ENCODE measurements at regions not wholly inside any gene's neighbourhood (a gene's known extent, or its start where the extent isn't known, plus 50 kb on each side); places are given as distances from the start of the nearest gene placed in this dataset.

DNA sequence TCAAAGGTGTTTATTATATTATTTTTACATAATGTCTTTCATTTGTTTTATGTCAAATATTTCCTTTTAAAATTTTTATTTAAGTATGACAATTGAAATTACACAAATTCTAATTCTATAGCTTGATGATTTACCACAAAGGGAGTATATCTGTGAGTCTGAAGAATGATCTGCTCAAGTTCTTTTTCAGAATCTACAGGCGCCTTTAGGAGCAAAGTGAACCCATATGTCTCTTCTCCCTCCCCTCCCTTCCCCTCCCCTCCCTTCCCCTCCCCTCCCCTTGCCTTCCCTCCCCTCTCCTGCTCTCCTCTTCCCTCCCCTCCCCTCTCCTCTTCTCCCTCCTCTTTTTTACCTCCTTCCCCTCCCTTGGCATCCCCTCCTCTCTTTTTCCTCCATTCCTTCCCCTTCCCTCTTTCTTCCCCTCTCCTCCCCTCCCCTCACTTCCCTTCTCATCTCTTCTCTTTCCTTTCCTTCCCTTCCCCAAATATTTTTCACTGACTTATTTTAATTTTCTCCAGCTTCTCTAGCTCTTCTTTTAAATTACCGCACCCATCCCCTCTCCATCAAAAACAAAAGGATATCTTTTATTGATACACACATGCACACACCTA lies 495.3 kb upstream of the PIK3R1 start:
- Histone ChIP-seq H3K36me3 (ENCODE audit: control insufficient read depth in 5 of 5, insufficient read depth in 5 of 5, low read length in 5 of 5) (no peaks in the 10 kb centered on the region), H3K9ac (ENCODE audit: low read length in 5 of 5) (no peak overlapping the region), H3K4me3 (ENCODE audit: low read depth in 1 of 5, low read length in 5 of 5) (no peak overlapping the region), H3K4me1 (ENCODE audit: control insufficient read depth in 5 of 5, insufficient read depth in 5 of 5, low read length in 5 of 5) (peaks cover 0 to 12% (median 0%) of the 10 kb centered on the region in 5 donors), H3K27ac (ENCODE audit: low read depth, low read length) (no peak overlapping the region), H3K27me3 (ENCODE audit: control insufficient read depth in 5 of 5, insufficient read depth in 4 of 5, low read length in 5 of 5) (no peaks in the 10 kb centered on the region), H3K9me3 (ENCODE audit: control insufficient read depth in 5 of 5, low read length in 5 of 5) (no peaks in the 10 kb centered on the region)

DNA sequence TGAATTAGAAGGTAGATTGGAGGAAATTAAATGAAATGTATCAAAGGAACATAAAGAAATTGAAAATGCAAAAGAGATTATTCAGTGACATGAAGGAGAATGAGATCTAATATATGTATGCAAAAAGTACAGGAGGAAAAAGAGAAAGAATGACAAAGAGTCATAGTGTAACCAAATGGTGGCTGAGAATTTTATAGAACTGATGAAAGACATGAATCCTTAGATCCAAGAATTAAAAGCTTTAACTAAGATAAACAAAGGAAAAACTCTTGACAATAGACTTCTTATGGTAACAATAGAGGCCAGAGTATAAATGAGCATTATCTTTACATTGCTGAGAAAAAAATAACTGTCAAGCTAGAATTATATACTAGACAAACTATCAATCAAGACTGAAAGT lies 505.4 kb upstream of the CD180 start:
- no peaks in the 10 kb centered on the region for H3K4me1 ChIP-seq (ENCODE audit: control insufficient read depth in 5 of 5, insufficient read depth in 5 of 5, low read length in 5 of 5)
- peaks cover 0 to 8% (median 6%) of the 10 kb centered on the region in 5 donors for H3K9me3 ChIP-seq (ENCODE audit: control insufficient read depth in 5 of 5, low read length in 5 of 5)
- H3K9ac ChIP-seq (ENCODE audit: low read length in 5 of 5): no peak overlapping the region
- H3K27ac ChIP-seq (ENCODE audit: low read depth, low read length): no peak overlapping the region
- H3K4me3 ChIP-seq (ENCODE audit: low read depth in 1 of 5, low read length in 5 of 5): no peak overlapping the region
- no peaks in the 10 kb centered on the region for H3K36me3 ChIP-seq (ENCODE audit: control insufficient read depth in 5 of 5, insufficient read depth in 5 of 5, low read length in 5 of 5)
- no peaks in the 10 kb centered on the region for H3K27me3 ChIP-seq (ENCODE audit: control insufficient read depth in 5 of 5, insufficient read depth in 4 of 5, low read length in 5 of 5)

DNA sequence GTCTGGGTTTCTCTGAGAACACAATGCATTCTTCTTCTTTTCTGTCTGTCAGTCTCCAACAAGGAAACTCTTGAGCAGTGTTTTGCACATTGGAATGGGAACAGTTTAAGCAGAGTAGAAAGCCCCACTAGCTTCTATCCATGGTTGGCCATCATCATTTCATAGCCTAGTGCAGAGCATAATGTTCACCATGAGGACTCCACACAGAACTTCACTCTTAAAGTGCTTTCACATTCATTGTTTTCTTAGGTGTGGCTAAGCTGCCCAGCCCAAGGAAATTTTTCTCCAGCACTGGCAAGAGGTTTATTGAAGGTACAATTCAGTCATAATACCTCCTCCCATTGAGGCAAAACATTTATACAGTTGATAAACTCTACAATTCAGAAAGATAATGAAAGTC lies 503.0 kb upstream of the CD180 start:
- Histone ChIP-seq H3K27ac (ENCODE audit: low read depth, low read length) (no peak overlapping the region), H3K4me3 (ENCODE audit: low read depth in 1 of 5, low read length in 5 of 5) (no peak overlapping the region), H3K36me3 (ENCODE audit: control insufficient read depth in 5 of 5, insufficient read depth in 5 of 5, low read length in 5 of 5) (no peaks in the 10 kb centered on the region), H3K27me3 (ENCODE audit: control insufficient read depth in 5 of 5, insufficient read depth in 4 of 5, low read length in 5 of 5) (no peaks in the 10 kb centered on the region), H3K9ac (ENCODE audit: low read length in 5 of 5) (no peak overlapping the region), H3K9me3 (ENCODE audit: control insufficient read depth in 5 of 5, low read length in 5 of 5) (peaks cover 0 to 8% (median 6%) of the 10 kb centered on the region in 5 donors), H3K4me1 (ENCODE audit: control insufficient read depth in 5 of 5, insufficient read depth in 5 of 5, low read length in 5 of 5) (peaks cover 0 to 9% (median 7%) of the 10 kb centered on the region in 5 donors)

DNA sequence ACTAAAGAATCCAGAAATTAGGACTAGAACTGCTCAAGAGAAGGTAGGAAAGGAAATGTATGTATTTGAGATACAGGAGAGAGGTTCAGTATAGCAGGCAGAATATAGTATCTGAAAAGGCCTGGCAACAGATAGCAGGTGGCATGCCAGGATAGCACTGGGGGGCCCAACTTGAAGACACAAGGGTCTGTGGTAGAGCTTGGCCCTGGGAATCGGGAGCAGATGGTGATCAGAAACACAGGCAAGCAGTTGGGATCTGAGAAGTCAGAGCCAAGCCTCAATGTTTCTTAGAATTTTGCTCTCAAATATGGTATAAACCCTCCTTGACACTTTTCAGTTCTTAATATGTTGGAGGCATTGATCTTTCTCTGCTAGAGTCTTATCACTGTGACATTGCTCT lies 499.8 kb upstream of the CD180 start:
- H3K36me3 ChIP-seq (ENCODE audit: control insufficient read depth in 5 of 5, insufficient read depth in 5 of 5, low read length in 5 of 5): no peaks in the 10 kb centered on the region
- no peaks in the 10 kb centered on the region for H3K9me3 ChIP-seq (ENCODE audit: control insufficient read depth in 5 of 5, low read length in 5 of 5)
- no peak overlapping the region for H3K4me3 ChIP-seq (ENCODE audit: low read depth in 1 of 5, low read length in 5 of 5)
- peaks cover 0 to 18% (median 9%) of the 10 kb centered on the region in 5 donors for H3K4me1 ChIP-seq (ENCODE audit: control insufficient read depth in 5 of 5, insufficient read depth in 5 of 5, low read length in 5 of 5)
- no peak overlapping the region for H3K9ac ChIP-seq (ENCODE audit: low read length in 5 of 5)
- no peak overlapping the region for H3K27ac ChIP-seq (ENCODE audit: low read depth, low read length)
- no peaks in the 10 kb centered on the region for H3K27me3 ChIP-seq (ENCODE audit: control insufficient read depth in 5 of 5, insufficient read depth in 4 of 5, low read length in 5 of 5)

DNA sequence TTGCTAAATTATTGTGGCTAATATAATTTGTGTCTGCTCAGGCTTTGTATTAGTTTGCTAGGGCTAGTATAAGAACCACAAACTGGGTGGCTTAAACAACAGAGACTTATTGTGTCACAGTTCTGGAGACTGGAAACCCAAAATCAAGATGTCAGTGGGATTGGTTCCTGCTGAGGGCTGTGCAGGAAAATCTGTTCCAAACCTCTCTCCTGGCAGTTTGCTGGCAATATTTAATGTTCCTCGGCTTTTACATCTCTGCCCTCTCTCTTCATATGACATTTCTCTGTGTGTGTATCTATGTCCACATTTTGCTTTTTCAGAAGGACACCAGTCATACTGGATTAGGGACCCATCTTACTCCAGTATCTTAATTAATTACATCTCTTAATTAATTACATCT lies 498.8 kb upstream of the CD180 start:
- no peak overlapping the region for H3K4me3 ChIP-seq (ENCODE audit: low read depth in 1 of 5, low read length in 5 of 5)
- H3K36me3 ChIP-seq (ENCODE audit: control insufficient read depth in 5 of 5, insufficient read depth in 5 of 5, low read length in 5 of 5): no peaks in the 10 kb centered on the region
- H3K9ac ChIP-seq (ENCODE audit: low read length in 5 of 5): no peak overlapping the region
- no peaks in the 10 kb centered on the region for H3K9me3 ChIP-seq (ENCODE audit: control insufficient read depth in 5 of 5, low read length in 5 of 5)
- H3K27me3 ChIP-seq (ENCODE audit: control insufficient read depth in 5 of 5, insufficient read depth in 4 of 5, low read length in 5 of 5): no peaks in the 10 kb centered on the region
- no peak overlapping the region for H3K27ac ChIP-seq (ENCODE audit: low read depth, low read length)
- H3K4me1 ChIP-seq (ENCODE audit: control insufficient read depth in 5 of 5, insufficient read depth in 5 of 5, low read length in 5 of 5): peaks cover 0 to 18% (median 9%) of the 10 kb centered on the region in 5 donors

DNA sequence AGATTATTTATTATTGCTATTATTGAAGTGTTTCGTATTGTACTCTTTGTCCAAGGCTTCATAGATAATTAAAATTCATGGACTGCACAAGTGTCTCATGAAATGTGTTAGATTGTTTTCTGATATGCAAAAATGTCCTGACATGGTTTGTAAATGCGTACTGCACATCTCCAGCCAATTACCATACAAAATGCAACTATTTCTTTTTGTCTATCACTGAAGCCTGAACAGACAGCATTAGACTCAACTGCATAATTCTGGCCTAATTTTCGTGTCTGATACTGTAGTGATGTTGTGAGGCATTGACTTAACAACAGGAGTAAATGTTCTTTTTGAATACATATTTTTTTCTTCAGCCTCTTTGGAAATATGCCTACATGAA lies 498.2 kb upstream of the CD180 start:
- Histone ChIP-seq H3K4me3 (ENCODE audit: low read depth in 1 of 5, low read length in 5 of 5) (no peak overlapping the region), H3K9me3 (ENCODE audit: control insufficient read depth in 5 of 5, low read length in 5 of 5) (no peaks in the 10 kb centered on the region), H3K9ac (ENCODE audit: low read length in 5 of 5) (no peak overlapping the region), H3K36me3 (ENCODE audit: control insufficient read depth in 5 of 5, insufficient read depth in 5 of 5, low read length in 5 of 5) (no peaks in the 10 kb centered on the region), H3K27ac (ENCODE audit: low read depth, low read length) (no peak overlapping the region), H3K4me1 (ENCODE audit: control insufficient read depth in 5 of 5, insufficient read depth in 5 of 5, low read length in 5 of 5) (peaks cover 0 to 18% (median 9%) of the 10 kb centered on the region in 5 donors), H3K27me3 (ENCODE audit: control insufficient read depth in 5 of 5, insufficient read depth in 4 of 5, low read length in 5 of 5) (no peaks in the 10 kb centered on the region)

DNA sequence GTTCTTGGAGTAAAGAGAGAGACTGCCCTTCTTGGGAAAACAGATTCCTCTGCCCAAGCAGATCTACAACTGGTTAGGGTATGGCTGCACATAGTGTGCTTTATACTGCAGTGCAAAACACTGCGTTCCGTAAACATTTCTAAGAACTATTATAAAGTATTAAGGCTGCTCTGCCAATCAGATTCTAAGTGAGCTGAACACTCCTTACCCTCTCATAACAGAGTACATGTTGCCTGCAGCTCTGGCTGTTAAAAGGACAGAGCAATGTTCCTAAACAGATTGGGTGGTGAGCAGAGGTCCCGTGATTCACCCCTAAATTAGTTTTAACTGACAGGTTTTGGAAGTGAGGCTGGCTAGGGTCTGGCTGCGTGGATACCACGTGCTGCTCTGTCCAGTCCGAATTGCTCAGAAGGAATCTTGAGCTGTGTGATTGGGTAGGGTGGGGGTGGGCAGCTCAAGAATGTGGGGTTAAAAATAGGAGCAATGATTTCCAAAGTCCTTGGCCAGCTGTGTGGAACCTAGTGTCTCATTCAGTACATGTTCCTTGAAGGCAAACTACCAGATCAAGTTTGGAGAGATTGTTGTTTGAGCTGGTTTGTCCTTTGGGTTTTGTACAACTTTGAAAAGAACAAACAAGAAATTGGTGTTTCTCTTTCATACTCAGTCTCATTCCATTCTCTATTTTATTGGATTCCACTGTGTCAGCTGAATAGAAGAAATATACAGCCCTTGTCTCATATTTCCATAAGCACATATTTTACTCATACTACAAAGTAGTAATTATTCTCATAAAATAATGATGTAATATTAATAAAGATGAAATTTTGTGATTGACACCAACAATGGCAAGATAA lies 497.6 kb upstream of the CD180 start:
- Histone ChIP-seq H3K9ac (ENCODE audit: low read length in 5 of 5) (no peak overlapping the region), H3K27ac (ENCODE audit: low read depth, low read length) (no peak overlapping the region), H3K27me3 (ENCODE audit: control insufficient read depth in 5 of 5, insufficient read depth in 4 of 5, low read length in 5 of 5) (no peaks in the 10 kb centered on the region), H3K36me3 (ENCODE audit: control insufficient read depth in 5 of 5, insufficient read depth in 5 of 5, low read length in 5 of 5) (no peaks in the 10 kb centered on the region), H3K9me3 (ENCODE audit: control insufficient read depth in 5 of 5, low read length in 5 of 5) (no peaks in the 10 kb centered on the region), H3K4me1 (ENCODE audit: control insufficient read depth in 5 of 5, insufficient read depth in 5 of 5, low read length in 5 of 5) (peaks cover 0 to 18% (median 9%) of the 10 kb centered on the region in 5 donors), H3K4me3 (ENCODE audit: low read depth in 1 of 5, low read length in 5 of 5) (peak overlapping the region in 3 of 5 donors; percentile 16 to 51 (median 23))

DNA sequence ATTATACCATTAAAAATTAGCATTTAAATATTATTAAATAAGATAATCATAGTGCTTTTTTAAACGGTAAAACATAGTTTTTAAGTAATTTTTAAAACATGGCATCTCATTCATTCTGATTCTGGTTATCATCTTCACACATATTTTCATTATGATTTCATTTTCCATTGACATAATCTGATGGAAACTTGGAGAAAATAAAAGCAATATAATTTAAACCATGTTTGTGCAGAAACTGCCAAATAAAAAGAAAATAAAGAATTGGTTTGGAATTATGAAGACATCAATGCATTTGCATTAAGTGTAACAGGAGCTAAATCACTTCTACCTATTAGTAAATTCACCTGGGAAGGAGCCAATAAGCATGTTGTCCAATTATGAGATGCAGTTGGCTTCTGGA lies 490.1 kb upstream of the CD180 start:
- no peaks in the 10 kb centered on the region for H3K9me3 ChIP-seq (ENCODE audit: control insufficient read depth in 5 of 5, low read length in 5 of 5)

DNA sequence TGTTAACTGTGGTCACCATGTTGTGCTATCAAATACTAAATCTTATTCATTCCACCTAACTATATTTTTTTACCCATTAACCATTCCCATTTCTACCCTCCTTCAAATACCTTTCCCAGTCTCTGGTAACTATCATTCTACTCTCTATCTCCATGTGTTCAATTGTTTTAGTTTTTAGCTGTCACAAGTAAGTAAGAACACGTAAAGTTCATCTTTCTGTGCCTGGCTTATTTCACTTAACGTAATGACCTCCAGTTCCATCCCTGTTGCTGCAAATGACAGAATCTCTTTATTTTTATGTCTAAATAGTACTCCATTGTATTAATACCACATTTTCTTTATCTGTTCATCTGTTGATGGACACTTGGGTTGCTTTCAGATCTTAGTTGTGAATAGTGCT lies 485.1 kb upstream of the CD180 start:
- Histone ChIP-seq H3K9ac (ENCODE audit: low read length in 5 of 5) (no peak overlapping the region), H3K36me3 (ENCODE audit: control insufficient read depth in 5 of 5, insufficient read depth in 5 of 5, low read length in 5 of 5) (no peaks in the 10 kb centered on the region), H3K4me3 (ENCODE audit: low read depth in 1 of 5, low read length in 5 of 5) (no peak overlapping the region), H3K4me1 (ENCODE audit: control insufficient read depth in 5 of 5, insufficient read depth in 5 of 5, low read length in 5 of 5) (peaks cover 0 to 5% (median 0%) of the 10 kb centered on the region in 5 donors), H3K27me3 (ENCODE audit: control insufficient read depth in 5 of 5, insufficient read depth in 4 of 5, low read length in 5 of 5) (no peaks in the 10 kb centered on the region), H3K27ac (ENCODE audit: low read depth, low read length) (no peak overlapping the region), H3K9me3 (ENCODE audit: control insufficient read depth in 5 of 5, low read length in 5 of 5) (no peaks in the 10 kb centered on the region)

More for the DNA sequence above, 490.1 kb upstream of the CD180 start:
- no peaks in the 10 kb centered on the region for H3K36me3 ChIP-seq (ENCODE audit: control insufficient read depth in 5 of 5, insufficient read depth in 5 of 5, low read length in 5 of 5)
- no peaks in the 10 kb centered on the region for H3K27me3 ChIP-seq (ENCODE audit: control insufficient read depth in 5 of 5, insufficient read depth in 4 of 5, low read length in 5 of 5)
- no peaks in the 10 kb centered on the region for H3K4me1 ChIP-seq (ENCODE audit: control insufficient read depth in 5 of 5, insufficient read depth in 5 of 5, low read length in 5 of 5)
- H3K9ac ChIP-seq (ENCODE audit: low read length in 5 of 5): no peak overlapping the region
- no peak overlapping the region for H3K27ac ChIP-seq (ENCODE audit: low read depth, low read length)
- no peak overlapping the region for H3K4me3 ChIP-seq (ENCODE audit: low read depth in 1 of 5, low read length in 5 of 5)

DNA sequence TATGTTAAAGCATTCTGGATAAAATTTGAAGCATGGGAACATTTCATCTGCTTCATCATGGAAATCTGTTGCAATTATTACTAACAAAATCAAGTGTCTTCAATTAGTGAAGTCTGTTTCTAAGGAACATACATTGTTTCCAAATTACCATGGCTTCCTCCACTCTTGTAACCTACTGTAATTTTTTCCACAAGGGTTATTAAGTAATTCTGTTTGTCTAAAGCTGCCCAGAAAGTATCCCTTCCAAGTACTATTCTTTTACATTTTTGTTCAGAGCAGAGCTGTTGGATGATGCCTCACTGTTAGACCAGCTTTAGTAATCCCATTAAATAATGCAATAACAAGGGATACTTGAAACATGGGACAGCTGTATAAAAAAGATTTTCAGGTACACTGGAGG lies 483.5 kb upstream of the CD180 start:
- Histone ChIP-seq H3K27me3 (ENCODE audit: control insufficient read depth in 5 of 5, insufficient read depth in 4 of 5, low read length in 5 of 5) (no peaks in the 10 kb centered on the region), H3K9ac (ENCODE audit: low read length in 5 of 5) (no peak overlapping the region), H3K4me3 (ENCODE audit: low read depth in 1 of 5, low read length in 5 of 5) (no peak overlapping the region), H3K27ac (ENCODE audit: low read depth, low read length) (peak overlapping the region; percentile 7), H3K9me3 (ENCODE audit: control insufficient read depth in 5 of 5, low read length in 5 of 5) (no peaks in the 10 kb centered on the region), H3K4me1 (ENCODE audit: control insufficient read depth in 5 of 5, insufficient read depth in 5 of 5, low read length in 5 of 5) (peaks cover 0 to 5% (median 0%) of the 10 kb centered on the region in 5 donors), H3K36me3 (ENCODE audit: control insufficient read depth in 5 of 5, insufficient read depth in 5 of 5, low read length in 5 of 5) (no peaks in the 10 kb centered on the region)

All from subcutaneous abdominal adipose tissue (tissue), 5 donors.